ENCODE measurements at regions not wholly inside any gene's neighbourhood (a gene's known extent, or its start where the extent isn't known, plus 50 kb on each side); places are given as distances from the start of the nearest gene placed in this dataset.

DNA sequence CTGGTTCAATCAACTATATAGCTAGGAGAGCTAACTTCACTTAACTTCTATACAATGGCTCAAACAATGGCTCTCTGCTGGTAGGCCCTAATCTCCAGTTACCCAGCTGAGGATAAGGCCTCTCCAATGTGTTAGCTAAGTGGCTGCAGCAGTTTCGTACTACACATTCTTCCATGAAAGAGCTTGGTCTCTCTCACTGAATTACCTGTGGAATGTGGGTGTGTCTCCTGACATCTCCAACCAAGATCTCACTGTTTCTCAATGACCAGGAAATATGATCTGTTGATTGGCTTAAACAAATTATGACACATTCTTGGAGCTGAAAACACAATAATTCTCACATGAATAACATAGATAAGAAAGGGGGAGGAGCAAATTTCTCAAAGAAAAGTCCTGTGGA, 169.8 kb upstream of the ROBO1 start:
- TF ChIP-seq, protein P1, sequence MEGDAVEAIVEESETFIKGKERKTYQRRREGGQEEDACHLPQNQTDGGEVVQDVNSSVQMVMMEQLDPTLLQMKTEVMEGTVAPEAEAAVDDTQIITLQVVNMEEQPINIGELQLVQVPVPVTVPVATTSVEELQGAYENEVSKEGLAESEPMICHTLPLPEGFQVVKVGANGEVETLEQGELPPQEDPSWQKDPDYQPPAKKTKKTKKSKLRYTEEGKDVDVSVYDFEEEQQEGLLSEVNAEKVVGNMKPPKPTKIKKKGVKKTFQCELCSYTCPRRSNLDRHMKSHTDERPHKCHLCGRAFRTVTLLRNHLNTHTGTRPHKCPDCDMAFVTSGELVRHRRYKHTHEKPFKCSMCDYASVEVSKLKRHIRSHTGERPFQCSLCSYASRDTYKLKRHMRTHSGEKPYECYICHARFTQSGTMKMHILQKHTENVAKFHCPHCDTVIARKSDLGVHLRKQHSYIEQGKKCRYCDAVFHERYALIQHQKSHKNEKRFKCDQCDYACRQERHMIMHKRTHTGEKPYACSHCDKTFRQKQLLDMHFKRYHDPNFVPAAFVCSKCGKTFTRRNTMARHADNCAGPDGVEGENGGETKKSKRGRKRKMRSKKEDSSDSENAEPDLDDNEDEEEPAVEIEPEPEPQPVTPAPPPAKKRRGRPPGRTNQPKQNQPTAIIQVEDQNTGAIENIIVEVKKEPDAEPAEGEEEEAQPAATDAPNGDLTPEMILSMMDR (IDR thresholded peaks at IDR 0.05) = no peak
- TF ChIP-seq POLR2A (IDR thresholded peaks at IDR 0.05) = no peak
